Fibroblast of pulmonary artery (primary cell): ENCODE measurements at regions not wholly inside any gene's neighbourhood (a gene's known extent, or its start where the extent isn't known, plus 50 kb on each side); places are given as distances from the start of the nearest gene placed in this dataset.

Experiments used
- DNase-seq: peaks from one replicate; pipeline ENCODE4 v3.0.0-alpha.2; 2010; ENCODE audit warnings: low read depth
- H3K4me3 ChIP-seq: replicated peaks from 2 replicates; pipeline ENCODE4 v1.5.1; 2011; ENCODE audit warnings: low read depth, mild to moderate bottlenecking, control low read depth, low read length, moderate library complexity
- TF ChIP-seq, protein P1 (sequence below): IDR thresholded peaks from 2 replicates; pipeline ENCODE4 v1.5.1; 2011; ENCODE audit warnings: mild to moderate bottlenecking, control low read depth, low read length, inconsistent platforms; ENCODE audit errors: missing control alignments

DNA sequence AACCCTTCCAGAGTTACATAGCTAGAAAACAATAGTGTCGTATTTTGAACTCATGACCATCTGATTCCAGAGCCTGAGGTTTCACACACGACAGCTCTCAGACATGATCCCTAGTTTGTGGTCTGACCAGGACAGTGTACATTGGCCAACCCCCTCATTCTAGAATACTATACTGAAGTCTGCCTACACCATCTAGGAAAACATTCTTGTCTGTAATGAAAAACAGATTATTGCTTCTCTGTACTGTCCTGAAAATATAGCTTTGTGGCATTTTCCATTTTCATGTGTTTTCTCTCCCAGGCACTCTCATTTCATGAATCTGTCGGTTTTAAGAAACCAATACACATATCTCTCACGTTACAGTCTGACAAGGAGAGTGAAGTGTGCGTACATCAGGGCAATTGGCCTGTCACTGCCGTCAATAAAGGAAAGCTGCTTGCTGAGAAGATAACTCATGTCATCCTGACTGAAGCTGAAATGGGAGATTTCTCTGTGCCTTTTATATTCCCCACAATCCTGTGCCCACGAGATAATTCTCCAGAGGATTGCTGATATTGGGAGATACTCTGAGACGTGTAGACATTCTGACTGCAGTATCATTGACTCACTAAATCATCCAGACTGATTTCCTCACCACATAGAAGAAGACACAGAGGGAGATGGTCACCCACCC, 585.6 kb downstream of the PLPP3 start:
- TF ChIP-seq, protein P1, sequence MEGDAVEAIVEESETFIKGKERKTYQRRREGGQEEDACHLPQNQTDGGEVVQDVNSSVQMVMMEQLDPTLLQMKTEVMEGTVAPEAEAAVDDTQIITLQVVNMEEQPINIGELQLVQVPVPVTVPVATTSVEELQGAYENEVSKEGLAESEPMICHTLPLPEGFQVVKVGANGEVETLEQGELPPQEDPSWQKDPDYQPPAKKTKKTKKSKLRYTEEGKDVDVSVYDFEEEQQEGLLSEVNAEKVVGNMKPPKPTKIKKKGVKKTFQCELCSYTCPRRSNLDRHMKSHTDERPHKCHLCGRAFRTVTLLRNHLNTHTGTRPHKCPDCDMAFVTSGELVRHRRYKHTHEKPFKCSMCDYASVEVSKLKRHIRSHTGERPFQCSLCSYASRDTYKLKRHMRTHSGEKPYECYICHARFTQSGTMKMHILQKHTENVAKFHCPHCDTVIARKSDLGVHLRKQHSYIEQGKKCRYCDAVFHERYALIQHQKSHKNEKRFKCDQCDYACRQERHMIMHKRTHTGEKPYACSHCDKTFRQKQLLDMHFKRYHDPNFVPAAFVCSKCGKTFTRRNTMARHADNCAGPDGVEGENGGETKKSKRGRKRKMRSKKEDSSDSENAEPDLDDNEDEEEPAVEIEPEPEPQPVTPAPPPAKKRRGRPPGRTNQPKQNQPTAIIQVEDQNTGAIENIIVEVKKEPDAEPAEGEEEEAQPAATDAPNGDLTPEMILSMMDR = no peak
- H3K4me3 ChIP-seq = no peak overlapping the region
- no peak for DNase-seq

DNA sequence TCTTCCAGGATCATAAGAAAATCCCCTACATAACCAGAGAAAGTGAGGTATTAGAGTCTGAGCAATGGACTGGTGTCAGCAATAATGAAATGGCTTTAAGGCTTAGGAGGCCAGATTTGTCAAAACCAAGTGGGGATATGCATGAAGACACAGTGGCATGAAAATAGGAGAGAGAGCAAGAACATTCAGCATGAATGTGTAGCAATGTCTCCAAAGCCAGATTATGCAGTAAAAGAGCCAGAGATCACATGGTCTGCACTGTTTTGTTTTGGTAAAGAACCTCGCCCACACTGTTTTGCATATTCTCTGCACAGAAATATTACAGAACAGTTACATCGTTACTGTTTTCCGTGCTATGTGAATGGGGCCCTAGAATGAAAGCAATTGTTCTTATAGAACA, 589.4 kb downstream of the PLPP3 start:
- H3K4me3 ChIP-seq = no peak overlapping the region
- DNase-seq = no peak
- TF ChIP-seq, protein P1 = no peak

DNA sequence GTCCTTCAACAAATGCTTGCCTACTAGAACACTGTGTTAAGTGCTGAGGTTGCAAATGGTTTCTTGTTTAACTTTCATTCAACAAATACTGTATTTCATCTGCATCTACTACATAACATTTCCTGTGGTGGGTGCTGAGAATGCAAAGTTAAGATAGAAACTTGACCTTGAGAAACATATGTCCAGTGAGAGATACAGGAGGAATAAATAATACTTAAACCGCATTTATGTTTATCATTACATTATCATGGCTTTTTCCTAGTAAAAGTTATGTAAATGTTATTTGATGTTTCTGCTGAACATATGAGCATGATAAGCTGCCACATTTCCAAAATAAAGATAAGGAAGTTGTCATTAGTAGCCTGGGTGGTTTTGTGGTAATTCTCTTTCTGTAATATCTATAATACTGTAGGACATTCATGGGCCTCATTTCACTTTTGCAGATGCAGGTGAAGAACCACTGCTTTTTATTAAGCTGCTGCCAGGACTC, 590.4 kb downstream of the PLPP3 start:
- no peak for DNase-seq
- no peak overlapping the region for H3K4me3 ChIP-seq
- TF ChIP-seq, protein P1 = no peak

DNA sequence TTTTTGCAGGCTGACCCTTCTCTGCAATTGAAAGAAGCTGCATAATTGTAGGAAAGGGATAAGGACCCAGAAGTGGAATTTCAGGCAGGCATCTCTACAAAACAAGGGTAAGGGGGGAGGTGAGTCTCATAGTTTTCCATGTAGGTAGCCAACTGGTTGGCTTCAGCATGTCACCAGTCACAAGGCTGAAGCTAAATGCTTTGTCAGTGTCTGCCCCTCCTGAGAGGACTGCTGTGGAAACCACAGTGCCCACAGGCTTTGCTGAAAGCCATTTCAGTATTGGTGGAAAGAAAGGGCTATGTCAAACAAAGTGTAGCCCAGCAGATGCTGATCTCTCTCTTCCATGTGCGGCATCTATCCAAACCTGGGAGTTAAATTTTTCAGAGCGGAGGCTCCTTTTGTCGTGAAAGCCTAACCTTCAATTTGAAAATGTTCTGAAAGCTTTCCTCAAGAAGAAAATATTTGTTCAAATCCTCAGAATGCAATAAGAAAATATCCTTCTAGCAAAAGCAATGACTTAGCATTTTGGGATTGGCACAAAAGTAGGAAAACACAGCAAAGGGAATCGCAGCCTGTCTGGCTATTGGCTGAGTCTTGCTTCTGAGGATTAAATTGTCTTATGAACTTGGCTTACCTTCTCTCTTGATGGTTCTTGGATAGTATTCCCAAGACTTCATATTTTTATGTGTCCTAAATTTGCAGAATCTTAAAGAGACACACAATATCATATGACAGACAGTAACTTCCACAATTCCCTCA, 591.7 kb downstream of the PLPP3 start:
- no peak overlapping the region for H3K4me3 ChIP-seq
- no peak for DNase-seq
- TF ChIP-seq, protein P1 = no peak

DNA sequence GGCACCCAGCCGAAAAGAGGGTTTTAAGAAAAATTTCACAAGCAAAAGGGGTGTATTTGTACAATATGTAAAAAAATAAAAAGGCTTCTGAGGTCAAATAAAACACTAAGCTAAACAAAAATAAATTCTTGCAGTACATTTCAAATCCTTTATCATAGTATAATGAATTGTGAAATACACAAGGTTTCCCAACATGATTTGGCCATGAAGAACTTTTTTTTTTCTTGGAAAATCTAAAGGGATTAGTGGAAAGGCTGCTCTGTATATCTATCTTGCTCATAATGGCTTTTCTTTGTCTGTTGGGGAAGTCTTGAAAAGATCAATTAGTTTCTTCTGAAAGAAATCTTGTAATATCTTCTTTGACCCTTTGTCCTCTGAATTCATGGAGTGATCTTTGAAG, 593.4 kb downstream of the PLPP3 start:
- DNase-seq = peak; percentile 61
- TF ChIP-seq, protein P1 = no peak
- H3K4me3 ChIP-seq = no peak overlapping the region

DNA sequence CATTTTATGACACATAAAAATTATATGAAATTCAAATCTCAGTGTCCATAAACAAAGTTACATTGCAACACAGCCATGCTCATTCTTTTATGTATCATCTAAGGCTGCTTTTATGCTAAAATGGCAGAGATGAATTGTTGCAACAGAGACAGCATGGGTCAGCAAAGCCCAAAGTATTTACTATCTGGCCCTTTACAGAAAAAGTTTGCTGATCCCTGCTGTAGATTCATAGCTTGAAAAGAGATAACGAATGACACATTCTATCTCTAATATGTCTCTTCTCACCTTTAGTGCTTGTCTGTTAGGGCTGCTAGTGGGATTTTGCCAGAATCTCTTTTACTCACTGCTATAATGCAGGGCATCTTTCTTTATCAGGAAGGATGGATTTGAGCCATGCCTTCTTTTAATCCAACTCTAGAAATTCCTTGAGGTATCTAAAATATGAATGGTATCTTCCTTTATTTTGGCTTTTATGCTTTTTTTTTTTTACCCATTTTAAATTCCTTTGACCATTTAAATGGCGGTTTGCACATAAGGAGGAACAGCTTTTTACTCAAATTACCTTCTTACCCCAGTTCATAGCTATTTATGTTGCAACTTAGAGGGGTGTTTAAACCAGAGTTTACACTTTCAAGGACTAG, 598.2 kb downstream of the PLPP3 start:
- DNase-seq = peak; percentile 33
- TF ChIP-seq, protein P1 = no peak
- no peak overlapping the region for H3K4me3 ChIP-seq
